Bronchial epithelial cell (primary cell): ENCODE measurements at regions not wholly inside any gene's neighbourhood (a gene's known extent, or its start where the extent isn't known, plus 50 kb on each side); places are given as distances from the start of the nearest gene placed in this dataset.
A peak's percentile ranks its signal among the peaks of the same experiment; 100 is the strongest.

ENCODE experiments used
- DNase-seq: peaks from one replicate; pipeline ENCODE4 v3.0.0-alpha.2; 2010; ENCODE audit warnings: low read depth
- FAIRE-seq: peaks from 2 replicates; lab custom pipeline; 2011; peaks lifted over from hg19 to GRCh38; lab: Jason Lieb, UNC
- H3K27me3 ChIP-seq: 2 replicates; pipeline ENCODE4 v1.5.1; 2011; ENCODE audit warnings: low read length; ENCODE audit not compliant: control insufficient read depth, insufficient read depth
- H3K36me3 ChIP-seq: 2 replicates; pipeline ENCODE4 v1.5.1; 2011; ENCODE audit warnings: low read length; ENCODE audit not compliant: control insufficient read depth, insufficient read depth
- H3K4me3 ChIP-seq: 2 replicates; pipeline ENCODE4 v1.5.1; 2011; ENCODE audit warnings: mild to moderate bottlenecking, low read depth, low read length, control low read depth
- TF ChIP-seq, protein P1 (sequence below): IDR thresholded peaks from 2 replicates; pipeline ENCODE4 v1.5.1; 2011; ENCODE audit warnings: mild to moderate bottlenecking, moderate library complexity, low read length, control low read depth, inconsistent platforms; ENCODE audit not compliant: insufficient read depth, severe bottlenecking

DNA sequence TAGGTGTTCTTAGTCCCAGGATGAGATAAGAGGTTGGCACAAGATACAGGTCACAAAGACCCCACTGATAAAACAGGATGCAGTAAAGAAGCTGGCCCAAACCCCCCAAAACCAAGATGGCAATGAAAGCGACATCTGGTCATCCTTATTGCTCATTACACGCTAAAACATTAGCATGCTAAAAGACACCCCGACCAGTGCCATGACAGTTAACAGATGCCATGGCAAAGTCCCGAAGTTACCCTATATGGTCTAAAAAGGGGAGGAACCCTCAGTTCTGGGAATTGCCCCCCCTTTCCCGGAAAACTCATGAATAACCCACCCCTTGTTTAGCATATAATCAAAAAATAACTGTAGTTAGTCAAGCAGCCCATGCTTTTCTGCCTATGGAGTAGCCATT, 251.1 kb downstream of the SLC4A3 start:
- FAIRE-seq (no peak), DNase-seq (no peak)
- TF ChIP-seq, protein P1, sequence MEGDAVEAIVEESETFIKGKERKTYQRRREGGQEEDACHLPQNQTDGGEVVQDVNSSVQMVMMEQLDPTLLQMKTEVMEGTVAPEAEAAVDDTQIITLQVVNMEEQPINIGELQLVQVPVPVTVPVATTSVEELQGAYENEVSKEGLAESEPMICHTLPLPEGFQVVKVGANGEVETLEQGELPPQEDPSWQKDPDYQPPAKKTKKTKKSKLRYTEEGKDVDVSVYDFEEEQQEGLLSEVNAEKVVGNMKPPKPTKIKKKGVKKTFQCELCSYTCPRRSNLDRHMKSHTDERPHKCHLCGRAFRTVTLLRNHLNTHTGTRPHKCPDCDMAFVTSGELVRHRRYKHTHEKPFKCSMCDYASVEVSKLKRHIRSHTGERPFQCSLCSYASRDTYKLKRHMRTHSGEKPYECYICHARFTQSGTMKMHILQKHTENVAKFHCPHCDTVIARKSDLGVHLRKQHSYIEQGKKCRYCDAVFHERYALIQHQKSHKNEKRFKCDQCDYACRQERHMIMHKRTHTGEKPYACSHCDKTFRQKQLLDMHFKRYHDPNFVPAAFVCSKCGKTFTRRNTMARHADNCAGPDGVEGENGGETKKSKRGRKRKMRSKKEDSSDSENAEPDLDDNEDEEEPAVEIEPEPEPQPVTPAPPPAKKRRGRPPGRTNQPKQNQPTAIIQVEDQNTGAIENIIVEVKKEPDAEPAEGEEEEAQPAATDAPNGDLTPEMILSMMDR, result no peak
- Histone ChIP-seq H3K4me3 (no peak overlapping the region), H3K36me3 (no peaks in the 10 kb centered on the region), H3K27me3 (no peaks in the 10 kb centered on the region)

- TF ChIP-seq, protein P1, result no peak
- Histone ChIP-seq H3K36me3 (no peaks in the 10 kb centered on the region), H3K4me3 (no peak overlapping the region), H3K27me3 (no peaks in the 10 kb centered on the region)
- DNase-seq (no peak), FAIRE-seq (no peak)
Measured at GRCh38 chr2:219881851-219882250, 254.4 kb downstream of the SLC4A3 start.

- peak; percentile 58 for DNase-seq
- peak; percentile 32 for FAIRE-seq
- Histone ChIP-seq H3K27me3 (no peaks in the 10 kb centered on the region), H3K4me3 (no peak overlapping the region), H3K36me3 (no peaks in the 10 kb centered on the region)
- TF ChIP-seq, protein P1, result peak; percentile 25
Measured at GRCh38 chr2:219886615-219887014, 259.2 kb downstream of the SLC4A3 start.

DNA sequence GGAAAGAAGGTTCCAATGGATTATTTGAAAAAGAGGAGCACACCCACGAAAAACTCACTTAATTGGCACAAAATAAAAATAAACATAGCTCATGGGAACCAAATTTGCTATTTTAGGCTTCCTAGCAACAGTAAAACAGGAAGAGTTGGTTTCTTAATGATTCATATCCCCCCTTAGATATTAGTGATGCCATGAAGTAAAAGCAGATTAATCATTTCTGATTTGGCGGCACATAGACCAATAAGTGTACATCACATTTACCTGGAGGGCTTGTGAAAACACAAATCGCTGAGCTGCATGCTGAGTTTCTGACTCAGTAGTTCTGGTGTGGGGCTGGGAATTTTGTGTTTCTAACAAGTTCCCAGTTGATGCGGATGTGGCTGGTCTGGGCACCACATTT, 260.4 kb downstream of the SLC4A3 start:
- Histone ChIP-seq H3K36me3 (no peaks in the 10 kb centered on the region), H3K4me3 (no peak overlapping the region), H3K27me3 (no peaks in the 10 kb centered on the region)
- TF ChIP-seq, protein P1, result no peak
- DNase-seq, result peak; percentile 57
- no peak for FAIRE-seq

DNA sequence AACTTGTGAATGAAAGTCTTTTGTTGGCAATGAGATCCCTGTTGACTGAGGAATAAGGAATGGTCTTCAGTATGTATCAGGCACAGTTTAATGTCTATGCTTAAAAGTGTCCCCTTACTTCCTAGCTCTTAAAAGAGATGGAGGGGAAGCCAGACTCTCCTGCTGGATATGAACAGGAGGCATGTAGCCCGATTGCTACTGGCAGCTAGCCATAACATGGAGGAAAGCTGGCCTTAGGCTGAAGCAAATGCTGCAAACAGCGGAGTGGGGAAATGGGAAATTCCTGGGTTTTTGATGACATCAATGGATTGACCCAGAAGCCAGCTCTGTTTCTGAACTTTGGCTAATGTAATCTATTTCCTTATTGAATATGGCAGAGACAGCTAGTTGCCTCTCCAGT, 266.1 kb downstream of the SLC4A3 start:
- Histone ChIP-seq H3K36me3 (no peaks in the 10 kb centered on the region), H3K4me3 (no peak overlapping the region), H3K27me3 (no peaks in the 10 kb centered on the region)
- DNase-seq, result no peak
- FAIRE-seq, result no peak
- TF ChIP-seq, protein P1, result no peak

DNA sequence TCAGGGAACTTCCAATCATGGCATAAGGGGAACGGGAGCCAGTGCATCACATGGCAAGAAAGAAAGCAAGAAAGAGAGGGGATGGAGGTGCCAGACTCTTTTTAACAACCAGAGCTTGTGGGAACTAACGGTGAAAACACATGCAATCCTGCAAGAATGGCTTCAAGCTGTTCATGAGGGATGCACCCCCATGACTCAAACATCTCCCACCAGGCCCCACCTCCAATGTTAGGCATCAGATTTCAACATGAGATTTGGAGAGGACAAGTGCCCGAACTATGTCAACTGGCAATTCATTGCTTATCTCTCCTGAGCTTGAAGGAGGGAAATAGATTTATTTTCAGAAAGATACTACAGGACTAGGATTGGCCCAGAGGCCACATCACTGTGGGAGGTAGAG, 270.0 kb downstream of the SLC4A3 start:
- H3K36me3 ChIP-seq, result no peaks in the 10 kb centered on the region
- DNase-seq (no peak), FAIRE-seq (no peak)
- TF ChIP-seq, protein P1, result no peak
- H3K4me3 ChIP-seq, result no peak overlapping the region
- no peaks in the 10 kb centered on the region for H3K27me3 ChIP-seq
